Natural killer cell (primary cell): ENCODE measurements at regions not wholly inside any gene's neighbourhood (a gene's known extent, or its start where the extent isn't known, plus 50 kb on each side); places are given as distances from the start of the nearest gene placed in this dataset.

Experiments
- ATAC-seq, 3 donors: fragments of 150-1000 bp in 2 of 3; fragments of 200-7000 bp in 1 of 3; cut with Tn5 transposase; 1 replicate in 1 of 3; 2 replicates in 2 of 3; pipeline ENCODE4 v1.10.0; 2021; ENCODE audit warnings: mild to moderate bottlenecking in 2 of 3, moderate library complexity in 2 of 3
- DNase-seq, 2 donors: peaks; one replicate each; pipeline versions ENCODE4 v3.0.0 to v3.0.0-alpha.2; 2013 to 2021; ENCODE audit warnings: mixed read lengths in 1 of 2
- H3K27ac ChIP-seq: one replicate; pipeline ENCODE4 v1.5.1; 2013; ENCODE audit warnings: mild to moderate bottlenecking, low read length
- H3K27me3 ChIP-seq: one replicate; pipeline ENCODE4 v1.6.1; 2013; ENCODE audit warnings: low read length; ENCODE audit not compliant: control insufficient read depth, insufficient read depth
- H3K36me3 ChIP-seq: one replicate; pipeline ENCODE4 v1.6.1; 2013; ENCODE audit warnings: low read length; ENCODE audit not compliant: control insufficient read depth, insufficient read depth
- H3K4me1 ChIP-seq: one replicate; pipeline ENCODE4 v1.6.1; 2013; ENCODE audit warnings: low read length; ENCODE audit not compliant: control insufficient read depth, insufficient read depth
- H3K4me3 ChIP-seq: one replicate; pipeline ENCODE4 v1.5.1; 2013; ENCODE audit warnings: low read length
- H3K9me3 ChIP-seq: one replicate; pipeline ENCODE4 v1.6.1; 2013; ENCODE audit warnings: low read length; ENCODE audit not compliant: control insufficient read depth, insufficient read depth
- H3K27ac Mint-ChIP-seq, 2 donors: one replicate each; pipeline ENCODE4 v1.8.0; 2022; ENCODE audit warnings: mild to moderate bottlenecking in 2 of 2, mixed read lengths in 2 of 2, moderate library complexity in 1 of 2
- H3K27me3 Mint-ChIP-seq, 2 donors: one replicate each; pipeline ENCODE4 v1.8.0; 2022; ENCODE audit warnings: low read depth in 2 of 2, mixed read lengths in 2 of 2
- H3K36me3 Mint-ChIP-seq: one replicate; pipeline ENCODE4 v1.8.0; 2022; ENCODE audit warnings: mixed read lengths
- H3K4me1 Mint-ChIP-seq, 2 donors: one replicate each; pipeline ENCODE4 v1.8.0; 2022; ENCODE audit warnings: mixed read lengths in 2 of 2
- H3K4me3 Mint-ChIP-seq: one replicate; pipeline ENCODE4 v1.8.0; 2022; ENCODE audit warnings: mild to moderate bottlenecking, moderate library complexity, mixed read lengths
- H3K9me3 Mint-ChIP-seq, 2 donors: one replicate each; pipeline ENCODE4 v1.8.0; 2022; ENCODE audit warnings: mixed read lengths in 2 of 2
- WGBS: methylation state at CpG from one replicate; pipeline ENCODE4 v1.1.7; 2013; ENCODE audit warnings: missing lambda C conversion rate; ENCODE audit not compliant: insufficient coverage; 5-methylcytosine and 5-hydroxymethylcytosine counted together
- intact Hi-C: fragments of 100-400 bp; cut with micrococcal nuclease; formaldehyde crosslinking; loops from one replicate; pipeline ENCODE4 v1.14.2; 2022
- TF ChIP-seq, protein P1 (sequence below): fragments of 200-600 bp; IDR thresholded peaks from one replicate; pipeline ENCODE4 v1.8.0; 2022; ENCODE audit warnings: antibody characterized with exemption

- TF ChIP-seq, protein P1, sequence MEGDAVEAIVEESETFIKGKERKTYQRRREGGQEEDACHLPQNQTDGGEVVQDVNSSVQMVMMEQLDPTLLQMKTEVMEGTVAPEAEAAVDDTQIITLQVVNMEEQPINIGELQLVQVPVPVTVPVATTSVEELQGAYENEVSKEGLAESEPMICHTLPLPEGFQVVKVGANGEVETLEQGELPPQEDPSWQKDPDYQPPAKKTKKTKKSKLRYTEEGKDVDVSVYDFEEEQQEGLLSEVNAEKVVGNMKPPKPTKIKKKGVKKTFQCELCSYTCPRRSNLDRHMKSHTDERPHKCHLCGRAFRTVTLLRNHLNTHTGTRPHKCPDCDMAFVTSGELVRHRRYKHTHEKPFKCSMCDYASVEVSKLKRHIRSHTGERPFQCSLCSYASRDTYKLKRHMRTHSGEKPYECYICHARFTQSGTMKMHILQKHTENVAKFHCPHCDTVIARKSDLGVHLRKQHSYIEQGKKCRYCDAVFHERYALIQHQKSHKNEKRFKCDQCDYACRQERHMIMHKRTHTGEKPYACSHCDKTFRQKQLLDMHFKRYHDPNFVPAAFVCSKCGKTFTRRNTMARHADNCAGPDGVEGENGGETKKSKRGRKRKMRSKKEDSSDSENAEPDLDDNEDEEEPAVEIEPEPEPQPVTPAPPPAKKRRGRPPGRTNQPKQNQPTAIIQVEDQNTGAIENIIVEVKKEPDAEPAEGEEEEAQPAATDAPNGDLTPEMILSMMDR, result no peak
- Mint-ChIP-seq H3K27ac (peak overlapping the region; percentile 93), H3K27me3 (no peaks in the 10 kb centered on the region), H3K36me3 (no peaks in the 10 kb centered on the region), H3K9me3 (no peaks in the 10 kb centered on the region), H3K4me3 (peak overlapping the region; percentile 81), H3K4me1 (peaks cover 42 to 47% of the 10 kb centered on the region in 2 donors)
- peak in 1 of 2 donors; percentile 76 for DNase-seq
- WGBS, result 0% methylated on average over 3 of the region's 3 CpGs
- H3K4me3 ChIP-seq, result peak overlapping the region; percentile 29
- H3K27me3 ChIP-seq, result no peaks in the 10 kb centered on the region
- H3K4me1 ChIP-seq, result peaks cover 11% of the 10 kb centered on the region
- ATAC-seq, result peak; percentile 74 to 78 (median 76)
- intact Hi-C loops, result loop anchor here (5.0 to 10.0 kb wide), 4 partner anchors 112 to 309 kb away; partner anchors contain the start of gene CBLB
- H3K36me3 ChIP-seq, result no peaks in the 10 kb centered on the region
- peak overlapping the region; percentile 79 for H3K27ac ChIP-seq
- H3K9me3 ChIP-seq, result no peaks in the 10 kb centered on the region
Measured at GRCh38 chr3:106176734-106177133, 307.9 kb upstream of the CBLB start.

DNA sequence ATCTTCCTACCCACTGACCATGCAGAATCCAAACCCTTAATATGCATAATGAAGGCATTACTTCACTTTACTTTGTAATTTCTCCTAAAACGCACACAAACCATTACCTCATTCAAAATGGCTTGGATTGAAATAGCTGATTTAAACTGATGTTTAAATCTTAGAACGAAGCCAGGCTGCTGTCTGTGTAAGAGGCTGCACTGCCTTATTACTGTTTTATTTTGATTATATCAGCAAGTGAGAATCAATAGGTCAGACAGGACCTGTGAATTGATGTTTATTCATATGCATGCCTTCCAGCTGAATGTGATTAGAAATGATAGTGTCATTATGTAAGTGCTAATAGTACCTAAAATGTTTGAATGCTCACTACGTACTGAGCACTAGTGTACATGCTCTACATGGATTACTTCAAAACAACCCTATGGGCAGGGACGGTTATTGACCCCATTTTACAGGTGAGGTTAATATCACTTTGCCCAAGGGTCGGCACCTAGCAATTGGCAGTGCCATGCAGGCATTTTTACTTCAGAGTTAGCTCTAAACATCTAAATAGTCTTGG lies 314.2 kb upstream of the CBLB start:
- Histone ChIP-seq H3K36me3 (no peaks in the 10 kb centered on the region), H3K4me1 (peaks cover 6% of the 10 kb centered on the region), H3K27ac (no peak overlapping the region), H3K4me3 (no peak overlapping the region), H3K27me3 (no peaks in the 10 kb centered on the region), H3K9me3 (no peaks in the 10 kb centered on the region)
- ATAC-seq (no peak), DNase-seq (no peak)
- 94% methylated on average over 4 of the region's 5 CpGs for WGBS
- TF ChIP-seq, protein P1, result no peak
- Mint-ChIP-seq H3K4me3 (no peak overlapping the region), H3K4me1 (peaks cover 27 to 35% of the 10 kb centered on the region in 2 donors), H3K9me3 (no peaks in the 10 kb centered on the region), H3K36me3 (no peaks in the 10 kb centered on the region), H3K27ac (no peak overlapping the region), H3K27me3 (no peaks in the 10 kb centered on the region)
- intact Hi-C loops, result no loop called here

- H3K4me1 ChIP-seq, result peaks cover 6% of the 10 kb centered on the region
- no peak overlapping the region for H3K4me3 ChIP-seq
- 89% methylated on average over 1 of the region's 1 CpG for WGBS
- no peaks in the 10 kb centered on the region for H3K9me3 Mint-ChIP-seq
- ATAC-seq (no peak), DNase-seq (no peak)
- no peaks in the 10 kb centered on the region for H3K27me3 ChIP-seq
- TF ChIP-seq, protein P1, result no peak
- no peaks in the 10 kb centered on the region for H3K27me3 Mint-ChIP-seq
- no peak overlapping the region for H3K27ac ChIP-seq
- peaks cover 27 to 30% of the 10 kb centered on the region in 2 donors for H3K4me1 Mint-ChIP-seq
- no peaks in the 10 kb centered on the region for H3K36me3 ChIP-seq
- H3K4me3 Mint-ChIP-seq, result peak overlapping the region; percentile 50
- intact Hi-C loops, result no loop called here
- H3K36me3 Mint-ChIP-seq, result no peaks in the 10 kb centered on the region
- no peaks in the 10 kb centered on the region for H3K9me3 ChIP-seq
- peak overlapping the region; percentile 11 to 68 for H3K27ac Mint-ChIP-seq
Measured at GRCh38 chr3:106183762-106184391, 315.1 kb upstream of the CBLB start.
